IPS-20b (cell line): ENCODE measurements at regions not wholly inside any gene's neighbourhood (a gene's known extent, or its start where the extent isn't known, plus 50 kb on each side); places are given as distances from the start of the nearest gene placed in this dataset.
"Not testable (repeated sequence)": the region's sequence is repeated elsewhere in the genome, so short reads cannot be mapped to it uniquely, and the experiment has no call there.

Experiments used
- H3K27ac ChIP-seq: one replicate; pipeline ENCODE4 v1.5.1; 2013; ENCODE audit warnings: low read length
- H3K27me3 ChIP-seq: 2 replicates; pipeline ENCODE4 v1.6.1; 2013; ENCODE audit warnings: mild to moderate bottlenecking, low read length, inconsistent platforms; ENCODE audit not compliant: insufficient read depth
- H3K36me3 ChIP-seq: 2 replicates; pipeline ENCODE4 v1.6.1; 2013; ENCODE audit warnings: low read depth, mild to moderate bottlenecking, inconsistent platforms, low read length, moderate library complexity; ENCODE audit not compliant: insufficient read depth
- H3K4me1 ChIP-seq: 2 replicates; pipeline ENCODE4 v1.6.1; 2013; ENCODE audit warnings: mild to moderate bottlenecking, control low read depth, inconsistent platforms, low read length, moderate library complexity; ENCODE audit not compliant: insufficient read depth
- H3K4me3 ChIP-seq: 2 replicates; pipeline ENCODE4 v1.5.1; 2013; ENCODE audit warnings: mild to moderate bottlenecking, low read length, inconsistent platforms
- H3K9ac ChIP-seq: 2 replicates; pipeline ENCODE4 v1.6.1; 2013; ENCODE audit warnings: low read depth, mild to moderate bottlenecking, inconsistent platforms, low read length, moderate library complexity
- H3K9me3 ChIP-seq: 2 replicates; pipeline ENCODE4 v1.6.1; 2013; ENCODE audit warnings: mild to moderate bottlenecking, low read depth, low read length, inconsistent platforms; ENCODE audit not compliant: insufficient read depth

DNA sequence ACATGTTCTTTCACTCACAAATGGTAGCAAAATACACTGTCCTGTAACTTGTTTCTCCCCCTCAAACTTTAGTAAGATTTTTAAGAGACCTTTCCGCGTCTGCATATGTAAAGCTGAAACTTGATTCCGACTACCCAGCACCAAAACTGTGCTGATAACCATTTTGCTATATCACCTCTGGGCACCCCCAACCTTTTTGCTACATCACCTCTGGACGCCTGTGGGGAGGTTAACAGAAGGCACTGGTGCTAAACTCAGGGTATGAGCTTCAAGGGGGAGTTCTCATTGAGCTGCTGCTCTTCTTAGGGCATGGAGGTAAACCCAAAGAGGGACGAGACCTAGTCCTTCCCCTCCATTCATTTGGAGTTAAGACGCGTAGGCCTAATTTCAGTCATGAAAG is 67.6 kb upstream of the NFE2L3 start:
- Histone ChIP-seq H3K4me3 (no peak overlapping the region), H3K4me1 (peaks cover 6% of the 10 kb centered on the region; the same call in 1 of the 2 replicates), H3K27ac (no peak overlapping the region), H3K27me3 (0 out of 2 replicates have a peak, but pooled peaks cover 1% of the 10 kb centered on the region), H3K9ac (no peak overlapping the region), H3K36me3 (no peaks in the 10 kb centered on the region), H3K9me3 (no peaks in the 10 kb centered on the region)

DNA sequence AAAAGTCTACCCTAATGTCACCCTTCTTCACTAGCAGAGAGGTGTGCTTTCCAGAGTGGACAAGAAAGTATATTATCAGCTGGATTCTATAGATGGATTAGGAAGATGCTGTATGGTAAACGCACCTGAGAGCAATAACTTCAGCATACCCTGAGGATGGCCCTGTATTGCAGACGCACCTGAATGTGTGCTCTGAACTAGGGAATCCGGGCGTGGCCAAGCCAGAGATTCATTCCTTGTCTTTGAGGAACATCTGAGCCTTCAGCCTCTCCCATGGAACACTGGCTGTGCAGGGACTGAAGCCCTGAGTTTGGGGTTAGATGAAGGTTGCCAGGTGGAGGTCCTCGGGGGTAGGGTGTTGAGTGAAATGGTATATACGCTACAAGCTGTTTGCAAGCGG is 66.2 kb upstream of the NFE2L3 start:
- Histone ChIP-seq H3K4me1 (peaks cover 6% of the 10 kb centered on the region; the same call in 1 of the 2 replicates), H3K4me3 (no peak overlapping the region), H3K9ac (no peak overlapping the region), H3K36me3 (no peaks in the 10 kb centered on the region), H3K9me3 (no peaks in the 10 kb centered on the region), H3K27ac (no peak overlapping the region), H3K27me3 (no peaks in the 10 kb centered on the region)

DNA sequence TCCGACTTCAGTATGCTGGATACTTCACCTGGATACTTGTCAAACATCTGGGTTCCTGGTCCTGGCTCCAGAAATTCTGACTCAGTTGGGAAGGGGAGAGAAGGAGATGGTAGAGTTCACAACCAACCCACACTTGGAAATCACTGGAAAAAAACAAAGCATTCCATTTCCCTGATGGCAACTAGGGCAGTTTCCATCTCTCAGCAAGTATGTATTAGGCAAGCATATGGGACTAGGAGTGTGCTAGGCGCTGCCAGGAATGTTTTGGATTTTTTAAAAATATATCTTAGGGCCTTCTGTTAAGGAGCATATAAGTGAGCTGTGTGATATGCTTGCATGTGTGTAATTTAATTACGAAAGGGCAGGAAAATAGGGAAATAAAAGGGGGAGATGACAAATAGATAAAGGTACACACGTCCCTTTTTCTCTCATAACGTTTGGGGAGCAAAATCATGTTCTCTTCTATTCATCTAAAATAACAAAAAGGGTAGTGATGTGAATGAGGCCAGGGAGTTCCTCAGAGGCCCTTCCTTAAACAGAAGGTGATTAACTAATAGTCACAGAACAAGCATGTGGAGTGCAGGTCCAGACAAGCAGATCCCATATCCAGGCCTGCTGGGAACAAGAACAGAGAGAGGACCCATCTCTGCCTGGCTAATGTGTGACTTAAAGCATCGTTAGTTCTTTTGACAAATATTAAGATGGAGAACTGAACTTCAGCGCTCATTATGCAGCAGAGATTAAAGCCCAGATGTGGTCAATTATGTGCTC is 64.5 kb upstream of the NFE2L3 start:
- Histone ChIP-seq H3K27me3 (no peaks in the 10 kb centered on the region), H3K36me3 (no peaks in the 10 kb centered on the region), H3K27ac (no peak overlapping the region), H3K9me3 (no peaks in the 10 kb centered on the region), H3K4me1 (peaks cover 4% of the 10 kb centered on the region; the same call in 1 of the 2 replicates), H3K4me3 (no peak overlapping the region), H3K9ac (no peak overlapping the region)

DNA sequence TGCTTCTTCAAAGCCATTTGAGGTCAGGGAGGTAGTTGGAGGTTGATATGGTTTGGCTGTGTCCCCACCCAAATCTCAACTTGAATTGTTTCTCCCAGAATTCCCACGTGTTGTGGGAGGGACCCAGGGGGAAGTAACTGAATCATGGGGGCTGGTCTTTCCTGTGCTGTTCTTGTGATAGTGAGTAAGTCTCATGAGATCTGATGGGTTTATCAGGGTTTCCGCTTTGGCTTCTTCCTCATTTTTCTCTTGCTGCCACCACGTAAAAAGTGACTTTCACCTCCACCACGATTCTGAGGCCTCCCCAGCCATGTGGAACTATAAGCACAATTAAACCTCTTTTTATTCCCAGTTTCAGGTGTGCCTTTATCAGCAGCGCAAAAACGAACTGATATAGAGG is 62.5 kb upstream of the NFE2L3 start:
- not testable (repeated sequence) for H3K9me3 ChIP-seq, H3K27me3 ChIP-seq

DNA sequence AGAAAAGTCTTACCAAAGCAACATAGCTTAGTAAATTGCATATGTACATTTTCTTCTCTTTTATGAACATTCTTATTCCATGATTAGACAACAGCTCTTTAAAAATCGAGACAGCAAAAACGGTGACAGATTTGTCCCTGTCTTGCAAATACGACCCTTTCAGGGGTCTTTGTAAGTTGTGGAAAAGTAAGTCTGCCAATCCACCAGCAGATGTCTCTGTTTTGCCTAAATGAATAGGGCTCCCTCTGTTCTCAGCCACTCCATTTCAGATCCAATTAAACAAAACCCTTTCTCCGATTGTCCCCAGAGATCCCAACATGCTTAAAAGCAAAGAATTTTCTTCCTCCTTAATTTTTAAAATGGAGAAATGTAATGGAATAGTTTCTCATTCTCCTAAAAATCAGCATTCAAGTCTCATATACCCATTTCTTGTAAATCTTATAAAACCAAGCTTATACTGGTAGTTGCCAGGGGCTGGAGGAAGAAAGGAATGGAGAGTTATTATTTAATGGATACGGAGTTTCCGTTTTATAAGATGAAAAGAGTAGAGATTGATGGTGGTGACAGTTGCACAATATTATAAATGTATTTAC is 61.0 kb upstream of the NFE2L3 start:
- Histone ChIP-seq H3K27ac (no peak overlapping the region), H3K36me3 (no peaks in the 10 kb centered on the region), H3K4me3 (peak overlapping the region; percentile 37; the same call in 1 of the 2 replicates), H3K4me1 (no peaks in the 10 kb centered on the region; the same call in 1 of the 2 replicates), H3K9me3 (no peaks in the 10 kb centered on the region), H3K9ac (peak overlapping the region; percentile 2; the same call in 1 of the 2 replicates), H3K27me3 (no peaks in the 10 kb centered on the region)

More for the DNA sequence above, 62.5 kb upstream of the NFE2L3 start:
- not testable (repeated sequence) for H3K9ac ChIP-seq, H3K4me1 ChIP-seq, H3K4me3 ChIP-seq, H3K36me3 ChIP-seq, H3K27ac ChIP-seq

DNA sequence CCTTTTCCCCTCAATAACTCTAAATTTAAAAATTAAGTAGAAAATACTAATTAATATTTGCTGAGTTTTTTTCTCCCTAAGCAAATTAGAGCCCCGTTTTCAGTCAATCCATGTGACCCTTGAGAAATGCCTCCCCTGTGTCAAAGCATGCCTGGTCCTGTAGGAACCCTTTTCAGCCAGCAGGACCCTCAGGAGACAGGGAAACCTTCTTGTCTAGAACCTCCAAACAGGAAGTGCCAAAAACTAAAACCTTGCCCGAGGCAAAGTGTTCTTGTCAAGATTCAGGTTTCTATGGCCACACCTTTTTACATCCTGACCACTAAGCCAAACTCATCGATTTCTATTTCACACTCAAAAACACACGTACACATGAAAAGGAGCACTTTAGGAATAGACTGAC is 60.1 kb upstream of the NFE2L3 start:
- no peaks in the 10 kb centered on the region for H3K9me3 ChIP-seq
- no peaks in the 10 kb centered on the region for H3K36me3 ChIP-seq
- no peaks in the 10 kb centered on the region; the same call in 1 of the 2 replicates for H3K4me1 ChIP-seq
- H3K4me3 ChIP-seq, result no peak overlapping the region
- H3K9ac ChIP-seq, result no peak overlapping the region
- no peak overlapping the region for H3K27ac ChIP-seq
- H3K27me3 ChIP-seq, result no peaks in the 10 kb centered on the region

DNA sequence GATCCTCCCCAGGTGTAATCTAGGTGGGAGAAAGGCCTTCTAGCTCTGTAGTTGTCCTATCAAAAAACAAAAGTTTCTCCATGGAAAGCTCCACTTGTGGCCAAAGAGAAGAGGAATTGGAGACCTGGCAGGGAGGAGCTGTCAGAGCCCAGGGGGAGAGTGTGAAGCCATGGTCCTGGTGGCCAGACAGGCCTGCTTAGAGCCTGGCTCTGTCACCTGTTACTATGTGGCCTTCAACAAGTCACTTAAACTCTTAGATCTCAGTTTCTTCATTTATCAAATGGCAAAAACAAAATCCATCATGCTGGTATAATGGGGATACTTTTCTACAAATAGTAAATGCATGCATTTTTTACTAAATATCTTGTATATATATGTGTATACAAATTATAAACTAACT is 59.0 kb upstream of the NFE2L3 start:
- H3K4me1 ChIP-seq, result no peaks in the 10 kb centered on the region; the same call in 1 of the 2 replicates
- H3K36me3 ChIP-seq, result no peaks in the 10 kb centered on the region
- H3K9ac ChIP-seq, result no peak overlapping the region
- no peak overlapping the region for H3K4me3 ChIP-seq
- H3K9me3 ChIP-seq, result no peaks in the 10 kb centered on the region
- no peaks in the 10 kb centered on the region for H3K27me3 ChIP-seq
- no peak overlapping the region for H3K27ac ChIP-seq

DNA sequence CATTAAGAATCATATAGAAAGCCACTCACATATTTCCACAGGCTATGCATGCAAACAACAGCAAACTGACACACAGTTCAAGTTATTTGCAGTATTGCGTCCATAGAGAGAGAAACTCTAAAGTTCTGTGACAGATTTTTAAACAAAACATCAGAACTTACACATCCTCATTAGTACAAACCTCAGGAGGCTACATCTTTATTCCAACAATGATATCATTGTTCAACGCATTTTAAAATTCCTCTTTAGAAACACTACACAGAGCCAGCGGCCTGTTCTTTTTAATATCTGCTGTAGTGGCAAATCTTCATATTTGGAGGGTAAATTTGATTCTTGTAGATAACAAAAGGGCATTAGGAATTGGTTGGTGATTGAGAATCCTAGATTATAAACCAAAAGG is 55.9 kb upstream of the NFE2L3 start:
- no peak overlapping the region for H3K27ac ChIP-seq
- no peaks in the 10 kb centered on the region; the same call in 1 of the 2 replicates for H3K4me1 ChIP-seq
- no peaks in the 10 kb centered on the region for H3K27me3 ChIP-seq
- no peak overlapping the region for H3K9ac ChIP-seq
- no peak overlapping the region for H3K4me3 ChIP-seq
- H3K36me3 ChIP-seq, result no peaks in the 10 kb centered on the region
- no peaks in the 10 kb centered on the region for H3K9me3 ChIP-seq

DNA sequence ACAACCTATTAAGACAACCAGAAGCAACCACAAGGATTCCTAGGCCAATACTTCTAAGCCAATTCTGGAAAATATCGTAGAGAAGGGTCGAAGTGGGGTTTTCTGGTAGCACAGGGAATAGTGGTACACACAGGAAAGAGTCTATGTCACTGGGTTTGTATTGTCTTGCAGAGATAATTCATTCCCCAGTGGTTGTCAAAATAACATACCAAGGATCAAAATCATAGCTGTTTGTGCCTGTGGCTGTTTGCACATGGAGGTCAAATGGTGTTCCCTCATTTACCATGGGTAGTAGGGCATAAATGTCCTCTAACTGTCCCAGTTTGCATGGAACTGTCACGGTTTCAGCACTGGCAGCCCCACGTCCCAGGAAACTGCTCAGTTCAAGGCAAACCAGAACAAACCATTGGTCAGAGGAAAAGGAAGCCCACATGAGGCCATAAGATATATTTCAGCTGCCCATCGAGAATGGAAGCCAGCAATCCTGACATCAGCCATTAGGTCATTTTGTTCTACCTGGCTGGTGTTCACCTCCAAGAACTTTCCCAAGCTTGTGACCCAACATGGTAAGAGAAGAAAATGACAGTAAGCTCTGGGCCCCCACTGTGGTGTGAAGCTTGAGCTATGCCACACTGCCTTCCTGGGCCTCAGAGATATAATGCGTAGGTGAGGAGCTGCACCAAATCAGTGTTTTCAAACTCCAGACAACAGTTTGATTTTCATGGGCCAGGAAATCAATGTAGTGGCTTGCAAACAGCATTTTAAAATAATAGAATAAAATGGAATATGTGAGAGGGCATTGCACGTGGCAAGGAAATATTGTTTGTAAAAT is 53.9 kb upstream of the NFE2L3 start:
- Histone ChIP-seq H3K4me1 (peaks cover 9% of the 10 kb centered on the region; the same call in 1 of the 2 replicates), H3K27me3 (no peaks in the 10 kb centered on the region), H3K9ac (no peak overlapping the region), H3K27ac (no peak overlapping the region), H3K4me3 (no peak overlapping the region), H3K9me3 (no peaks in the 10 kb centered on the region), H3K36me3 (no peaks in the 10 kb centered on the region)

DNA sequence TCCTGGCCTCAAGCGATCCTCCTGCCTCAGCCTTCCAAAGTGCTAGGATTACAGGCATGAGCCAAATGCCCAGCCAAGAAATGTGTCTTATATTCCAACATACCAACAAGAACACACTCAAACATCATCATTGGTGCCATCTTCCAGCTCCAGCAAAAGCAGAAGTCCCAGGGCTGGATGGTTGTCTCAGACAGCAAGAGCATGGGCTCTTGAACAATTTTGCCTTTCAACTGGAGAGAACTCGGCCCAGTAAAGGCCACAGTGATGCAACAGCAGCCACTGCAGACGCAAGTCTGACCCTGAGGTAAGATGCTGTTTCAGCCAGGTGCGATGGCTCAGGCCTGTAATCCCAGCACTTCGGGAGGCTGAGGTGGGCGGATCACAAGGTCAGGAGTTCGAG is 52.8 kb upstream of the NFE2L3 start:
- H3K27me3 ChIP-seq, result no peaks in the 10 kb centered on the region
- H3K4me3 ChIP-seq, result no peak overlapping the region
- no peak overlapping the region for H3K9ac ChIP-seq
- H3K27ac ChIP-seq, result no peak overlapping the region
- peaks cover 9% of the 10 kb centered on the region; the same call in 1 of the 2 replicates for H3K4me1 ChIP-seq
- no peaks in the 10 kb centered on the region for H3K9me3 ChIP-seq
- H3K36me3 ChIP-seq, result no peaks in the 10 kb centered on the region

DNA sequence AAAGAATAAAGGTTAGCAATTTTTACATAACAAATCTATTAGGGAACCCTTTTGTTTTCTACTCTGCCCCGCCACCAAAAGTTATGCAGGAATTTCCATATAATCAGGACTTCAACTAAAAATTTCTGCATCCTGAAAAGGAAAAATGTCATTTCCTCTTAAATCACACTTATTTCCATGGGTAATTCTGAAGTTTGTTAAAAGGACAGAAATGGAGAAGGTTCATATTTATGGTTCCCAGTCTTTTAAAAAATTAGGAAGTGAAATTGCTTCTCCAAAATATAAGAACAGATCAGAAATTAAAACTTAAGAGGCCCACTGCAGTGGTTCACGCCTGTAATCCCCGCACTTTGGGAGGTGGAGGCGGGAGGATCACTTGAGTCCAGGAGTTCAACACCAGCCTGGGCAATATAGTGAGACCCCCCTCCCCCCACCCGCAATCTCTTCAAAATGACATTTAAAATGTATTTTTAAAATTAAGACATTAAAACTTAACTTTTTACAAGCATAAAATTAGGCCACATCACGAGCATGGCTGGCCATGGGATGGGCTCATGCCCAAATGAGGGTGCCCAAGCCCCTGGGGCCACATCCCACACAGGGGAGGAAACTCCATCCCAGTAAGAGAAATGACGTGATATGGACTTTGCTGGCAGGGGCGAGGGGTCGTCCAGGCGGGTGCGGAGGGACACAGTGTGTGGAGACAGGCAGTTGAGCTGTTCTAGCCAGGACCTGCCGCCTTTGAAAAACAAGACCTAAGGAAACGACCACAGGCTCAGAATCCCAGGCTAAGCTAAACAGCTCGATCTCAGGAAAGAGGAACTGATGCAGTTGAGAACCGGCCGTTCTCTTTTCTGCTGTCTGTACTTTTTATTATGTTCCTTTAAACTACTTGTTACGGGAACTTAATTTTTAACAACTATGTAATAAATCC is 51.3 kb upstream of the NFE2L3 start:
- Histone ChIP-seq H3K4me1 (peaks cover 9% of the 10 kb centered on the region; the same call in 1 of the 2 replicates), H3K27me3 (no peaks in the 10 kb centered on the region), H3K4me3 (no peak overlapping the region), H3K27ac (peak overlapping the region; percentile 0), H3K36me3 (no peaks in the 10 kb centered on the region), H3K9ac (peak overlapping the region; percentile 13; the same call in 1 of the 2 replicates), H3K9me3 (no peaks in the 10 kb centered on the region)
